OCI-LY1 (cell line): ENCODE measurements at regions not wholly inside any gene's neighbourhood (a gene's known extent, or its start where the extent isn't known, plus 50 kb on each side); places are given as distances from the start of the nearest gene placed in this dataset.

ENCODE experiments used
- H2AFZ ChIP-seq: fragments of 200-600 bp; sonication (generic), shearing (Covaris generic); 2 replicates; pipeline ENCODE4 v1.6.0; 2014; ENCODE audit warnings: antibody characterized with exemption, mild to moderate bottlenecking, low read length
- H3F3A ChIP-seq: fragments of 200-600 bp; sonication (generic), shearing (Covaris generic); 2 replicates; pipeline ENCODE4 v1.6.0; 2014; ENCODE audit warnings: mild to moderate bottlenecking, antibody characterized with exemption, low read length, moderate library complexity; ENCODE audit not compliant: insufficient read depth
- H3K27ac ChIP-seq: fragments of 200-600 bp; sonication (generic); 2 replicates; pipeline ENCODE4 v1.5.1; 2014; ENCODE audit warnings: low read length, mixed run types, mild to moderate bottlenecking, low read depth; ENCODE audit not compliant: poor library complexity, severe bottlenecking
- H3K27me3 ChIP-seq: fragments of 200-600 bp; sonication (generic); 2 replicates; pipeline ENCODE4 v1.6.0; 2014; ENCODE audit warnings: antibody characterized with exemption, mild to moderate bottlenecking, low read length, moderate library complexity; ENCODE audit not compliant: insufficient read depth
- H3K36me3 ChIP-seq: fragments of 200-600 bp; sonication (generic); 2 replicates; pipeline ENCODE4 v1.6.1; 2014; ENCODE audit warnings: mild to moderate bottlenecking, antibody characterized with exemption, low read length, moderate library complexity, mixed read lengths; ENCODE audit not compliant: insufficient read depth
- H3K4me1 ChIP-seq: fragments of 200-600 bp; sonication (generic); 2 replicates; pipeline ENCODE4 v1.5.1; 2014; ENCODE audit warnings: mild to moderate bottlenecking, low read length, moderate library complexity; ENCODE audit not compliant: insufficient read depth, severe bottlenecking
- H3K4me2 ChIP-seq: fragments of 200-600 bp; sonication (generic), shearing (Covaris generic); 2 replicates; pipeline ENCODE4 v1.6.1; 2014; ENCODE audit warnings: low read length
- H3K4me3 ChIP-seq: fragments of 200-600 bp; sonication (generic); 2 replicates; pipeline ENCODE4 v1.5.1; 2014; ENCODE audit warnings: low read length, low read depth, mild to moderate bottlenecking, mixed read lengths; ENCODE audit not compliant: poor library complexity, severe bottlenecking
- H3K79me2 ChIP-seq: fragments of 200-600 bp; shearing (Covaris generic); 2 replicates; pipeline ENCODE4 v1.6.1; 2016; ENCODE audit warnings: mixed run types, low read length, mixed read lengths; ENCODE audit not compliant: insufficient read depth
- H3K9ac ChIP-seq: fragments of 200-600 bp; sonication (generic), shearing (Covaris generic); 2 replicates; pipeline ENCODE4 v1.6.1; 2014; ENCODE audit warnings: mild to moderate bottlenecking, low read length, mixed read lengths
- H3K9me2 ChIP-seq: fragments of 200-600 bp; sonication (generic), shearing (Covaris generic); 2 replicates; pipeline ENCODE4 v1.6.1; 2014; ENCODE audit warnings: low read depth, mild to moderate bottlenecking, low read length, mixed read lengths
- H3K9me3 ChIP-seq: fragments of 200-600 bp; shearing (Covaris generic); 2 replicates; pipeline ENCODE4 v1.6.1; 2014; ENCODE audit warnings: low read length, mixed read lengths
- H4K20me1 ChIP-seq: fragments of 200-600 bp; sonication (generic), shearing (Covaris generic); 2 replicates; pipeline ENCODE4 v1.6.0; 2016; ENCODE audit warnings: mild to moderate bottlenecking, low read length; ENCODE audit not compliant: insufficient read depth
- CTCF ChIP-seq: fragments of 200-600 bp; sonication (generic), shearing (Covaris generic); IDR thresholded peaks from 2 replicates; pipeline ENCODE4 v1.5.1; 2017; ENCODE audit warnings: mild to moderate bottlenecking, antibody characterized with exemption, low read length, moderate library complexity, mixed read lengths
- EZH2 ChIP-seq: fragments of 200-600 bp; sonication (generic), shearing (Covaris generic); IDR thresholded peaks from 2 replicates; pipeline ENCODE4 v1.8.0; 2017; ENCODE audit warnings: borderline replicate concordance, mixed run types, mild to moderate bottlenecking, antibody characterized with exemption, low read length, moderate library complexity, mixed read lengths

- no peak overlapping the region for H3K4me3 ChIP-seq
- H3K9ac ChIP-seq, result no peak overlapping the region
- no peaks in the 10 kb centered on the region for H3K36me3 ChIP-seq
- no peaks in the 10 kb centered on the region for H3K27me3 ChIP-seq
- no peaks in the 10 kb centered on the region for H4K20me1 ChIP-seq
- no peaks in the 10 kb centered on the region for H3K9me2 ChIP-seq
- H3K4me2 ChIP-seq, result no peak overlapping the region
- H2AFZ ChIP-seq, result no peak overlapping the region
- H3K27ac ChIP-seq, result no peak overlapping the region
- H3F3A ChIP-seq, result no peaks in the 10 kb centered on the region
- H3K79me2 ChIP-seq, result no peaks in the 10 kb centered on the region
- TF ChIP-seq CTCF, result no peak
- TF ChIP-seq EZH2, result no peak
- H3K9me3 ChIP-seq, result no peaks in the 10 kb centered on the region
- no peaks in the 10 kb centered on the region for H3K4me1 ChIP-seq
These were observed 766.1 kb upstream of the SALL3 start for GRCh38 chr18:78213361-78213994.

GRCh38 chr18:78221496-78221895 lies 758.1 kb upstream of the SALL3 start:
- no peak overlapping the region for H3K9ac ChIP-seq
- H3F3A ChIP-seq, result no peaks in the 10 kb centered on the region
- TF ChIP-seq CTCF (no peak), EZH2 (no peak)
- H4K20me1 ChIP-seq, result no peaks in the 10 kb centered on the region
- no peaks in the 10 kb centered on the region for H3K79me2 ChIP-seq
- H2AFZ ChIP-seq, result no peak overlapping the region
- H3K9me3 ChIP-seq, result no peaks in the 10 kb centered on the region
- H3K4me1 ChIP-seq, result no peaks in the 10 kb centered on the region
- no peaks in the 10 kb centered on the region for H3K36me3 ChIP-seq
- no peak overlapping the region for H3K4me3 ChIP-seq
- H3K9me2 ChIP-seq, result no peaks in the 10 kb centered on the region
- no peak overlapping the region for H3K4me2 ChIP-seq
- no peaks in the 10 kb centered on the region for H3K27me3 ChIP-seq
- no peak overlapping the region for H3K27ac ChIP-seq

GRCh38 chr18:78228974-78229373 lies 750.6 kb upstream of the SALL3 start:
- Histone ChIP-seq H3K4me2 (no peak overlapping the region), H4K20me1 (no peaks in the 10 kb centered on the region)

More at GRCh38 chr18:78228974-78229373, 750.6 kb upstream of the SALL3 start:
- H3K79me2 ChIP-seq, result no peaks in the 10 kb centered on the region
- H3K27me3 ChIP-seq, result no peaks in the 10 kb centered on the region
- H3K4me1 ChIP-seq, result no peaks in the 10 kb centered on the region
- H3K9me2 ChIP-seq, result no peaks in the 10 kb centered on the region
- no peaks in the 10 kb centered on the region for H3K9me3 ChIP-seq
- TF ChIP-seq CTCF (no peak), EZH2 (no peak)
- no peaks in the 10 kb centered on the region for H3K36me3 ChIP-seq
- no peak overlapping the region for H3K27ac ChIP-seq
- H3F3A ChIP-seq, result no peaks in the 10 kb centered on the region
- no peak overlapping the region for H3K9ac ChIP-seq
- H3K4me3 ChIP-seq, result no peak overlapping the region
- no peak overlapping the region for H2AFZ ChIP-seq
